T-helper 2 cell (primary cell): ENCODE measurements at regions not wholly inside any gene's neighbourhood (a gene's known extent, or its start where the extent isn't known, plus 50 kb on each side); places are given as distances from the start of the nearest gene placed in this dataset.
"Not testable (repeated sequence)": the region's sequence is repeated elsewhere in the genome, so short reads cannot be mapped to it uniquely, and the experiment has no call there.

ENCODE experiments used
- DNase-seq, 5 experiments: peaks; one replicate each; pipeline versions ENCODE4 v3.0.0 to v3.0.0-alpha.2; 2012 to 2022

DNA sequence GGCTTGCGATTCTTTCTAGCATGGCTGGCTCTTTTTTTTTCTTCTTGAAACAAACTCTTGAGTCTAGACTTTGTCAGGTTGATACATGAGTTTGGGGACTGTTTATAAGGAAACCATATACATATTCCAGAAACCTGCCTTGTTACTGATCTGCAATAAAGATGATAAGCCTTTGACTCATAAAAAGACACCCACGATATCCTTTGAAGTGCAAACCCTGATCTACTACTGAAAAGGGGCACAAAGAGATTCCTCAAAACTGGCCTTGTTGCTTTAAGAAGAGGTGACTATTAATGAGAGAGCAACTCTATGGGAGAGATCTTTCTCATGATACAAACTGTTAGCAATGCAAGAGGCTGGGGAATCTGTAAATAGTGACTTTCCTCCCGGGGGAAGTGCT, 247.1 kb downstream of the ANKRD30B start:
- DNase-seq: not testable (repeated sequence)

DNA sequence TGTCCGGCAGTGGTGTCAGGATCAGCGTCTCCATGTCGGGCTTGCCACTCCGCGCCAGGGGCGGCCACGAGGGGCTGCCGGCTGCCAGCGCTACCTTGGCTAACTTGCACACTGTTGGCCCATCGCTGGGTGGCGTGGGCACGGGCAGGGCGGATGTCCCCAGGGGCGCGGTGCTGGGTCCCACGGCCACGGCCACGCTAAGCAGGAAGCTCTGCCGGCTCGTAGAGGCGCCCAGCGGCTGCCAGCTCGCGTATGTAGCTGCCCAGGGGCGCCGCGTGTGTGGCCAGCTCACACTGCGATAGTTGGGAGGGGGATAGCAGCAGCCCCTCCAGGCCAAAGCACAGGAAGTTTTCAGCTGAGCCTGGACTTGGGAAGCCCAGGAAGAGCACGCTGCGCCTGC, 249.4 kb downstream of the ANKRD30B start:
- no peak for DNase-seq

DNA sequence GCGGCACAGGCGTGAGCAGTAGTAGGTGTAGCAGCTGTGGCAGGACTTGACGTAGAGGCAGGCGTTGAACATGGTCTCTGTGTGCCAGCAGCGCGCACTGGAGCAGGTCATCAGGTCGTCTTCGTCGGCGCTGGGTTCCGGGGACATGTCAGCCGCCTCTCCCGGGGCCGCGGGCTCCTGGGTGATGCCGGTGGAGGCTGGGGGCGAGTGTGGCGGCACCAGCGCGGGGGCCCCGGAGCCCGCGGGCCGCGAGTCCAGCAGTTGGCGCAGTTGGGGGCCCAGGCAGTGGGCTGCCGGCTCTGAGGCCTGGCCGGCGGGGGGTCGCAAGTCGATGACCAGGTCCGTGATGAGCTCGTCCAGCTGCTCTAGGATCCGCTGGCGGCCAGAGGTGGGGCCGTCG, 249.9 kb downstream of the ANKRD30B start:
- not testable (repeated sequence) for DNase-seq

DNA sequence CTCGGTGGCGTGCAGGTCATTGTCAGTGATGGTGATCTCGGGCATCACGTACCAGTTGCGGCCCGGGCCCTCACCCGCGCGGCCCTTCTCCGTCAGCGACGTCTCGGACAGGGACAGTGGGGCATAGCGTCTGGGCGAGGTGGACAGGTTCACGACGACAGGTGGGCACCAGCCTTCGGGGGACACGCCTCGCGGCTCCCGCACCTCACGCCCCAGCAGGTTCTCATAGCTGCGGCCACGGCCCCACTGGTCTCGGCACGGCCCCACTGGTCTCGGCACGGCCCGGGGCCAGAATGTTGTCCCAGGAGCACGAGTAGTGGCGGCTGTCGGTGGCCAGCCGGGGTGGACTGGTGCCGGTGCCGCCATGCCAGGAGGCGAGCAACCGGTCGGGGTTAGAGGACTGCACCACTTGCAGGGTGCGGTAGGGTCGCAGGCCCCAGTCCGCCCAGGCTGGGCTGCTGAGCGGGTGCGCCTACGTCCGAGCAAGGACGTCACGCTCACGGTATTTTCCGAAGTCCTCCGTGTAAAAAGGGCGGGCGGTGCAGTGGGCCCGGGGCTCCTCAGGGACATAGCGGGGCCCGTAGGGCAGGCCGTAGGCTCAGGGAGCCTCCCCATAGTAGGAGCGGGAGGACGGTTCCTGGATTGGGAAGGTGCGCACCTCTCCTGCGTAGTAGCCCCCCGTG, 250.5 kb downstream of the ANKRD30B start:
- DNase-seq: not testable (repeated sequence)

DNA sequence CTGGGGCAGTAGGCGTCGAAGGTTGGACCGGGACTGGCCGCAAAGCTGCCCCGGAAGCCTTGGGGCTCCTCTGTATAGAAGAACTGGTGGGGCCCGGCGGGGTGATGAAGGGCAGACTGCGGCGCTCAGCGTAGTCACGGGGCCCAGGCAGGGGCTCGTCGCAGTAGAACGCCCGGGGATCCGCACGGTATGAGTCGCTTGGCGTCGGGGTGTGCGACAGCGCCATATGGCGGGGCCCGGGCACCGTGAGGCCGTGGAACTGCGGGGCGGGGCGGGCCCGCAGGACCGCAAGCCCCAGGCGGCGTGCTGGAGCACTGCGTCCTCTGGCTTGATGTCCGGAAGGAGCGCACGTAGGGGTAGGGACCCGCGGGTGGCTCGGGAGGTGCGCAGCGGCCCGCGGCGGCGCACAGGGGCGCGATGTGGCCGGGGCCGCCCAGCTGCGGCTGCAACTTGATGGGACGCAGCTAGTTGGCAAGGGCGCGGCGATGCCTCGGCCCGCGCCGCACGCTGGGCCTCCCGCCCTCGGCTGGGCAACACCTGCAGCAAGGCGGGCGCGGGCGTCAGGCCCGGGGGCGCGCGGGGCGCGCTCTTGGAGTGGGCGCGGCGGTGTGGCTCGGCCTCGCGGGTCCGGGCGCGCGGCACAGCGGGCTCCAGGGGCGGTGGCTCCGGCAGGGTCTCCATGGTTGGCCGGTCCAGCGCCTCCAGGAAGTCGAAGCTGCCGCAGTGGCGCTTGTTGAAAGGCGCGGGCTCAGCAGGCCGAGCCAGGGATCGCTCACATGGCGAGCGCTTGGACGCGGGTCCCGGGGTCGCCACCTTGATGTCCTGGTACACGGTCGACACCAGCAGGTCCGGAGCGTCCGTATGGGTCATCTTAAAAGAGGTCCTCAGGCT, 251.4 kb downstream of the ANKRD30B start:
- no peak for DNase-seq

DNA sequence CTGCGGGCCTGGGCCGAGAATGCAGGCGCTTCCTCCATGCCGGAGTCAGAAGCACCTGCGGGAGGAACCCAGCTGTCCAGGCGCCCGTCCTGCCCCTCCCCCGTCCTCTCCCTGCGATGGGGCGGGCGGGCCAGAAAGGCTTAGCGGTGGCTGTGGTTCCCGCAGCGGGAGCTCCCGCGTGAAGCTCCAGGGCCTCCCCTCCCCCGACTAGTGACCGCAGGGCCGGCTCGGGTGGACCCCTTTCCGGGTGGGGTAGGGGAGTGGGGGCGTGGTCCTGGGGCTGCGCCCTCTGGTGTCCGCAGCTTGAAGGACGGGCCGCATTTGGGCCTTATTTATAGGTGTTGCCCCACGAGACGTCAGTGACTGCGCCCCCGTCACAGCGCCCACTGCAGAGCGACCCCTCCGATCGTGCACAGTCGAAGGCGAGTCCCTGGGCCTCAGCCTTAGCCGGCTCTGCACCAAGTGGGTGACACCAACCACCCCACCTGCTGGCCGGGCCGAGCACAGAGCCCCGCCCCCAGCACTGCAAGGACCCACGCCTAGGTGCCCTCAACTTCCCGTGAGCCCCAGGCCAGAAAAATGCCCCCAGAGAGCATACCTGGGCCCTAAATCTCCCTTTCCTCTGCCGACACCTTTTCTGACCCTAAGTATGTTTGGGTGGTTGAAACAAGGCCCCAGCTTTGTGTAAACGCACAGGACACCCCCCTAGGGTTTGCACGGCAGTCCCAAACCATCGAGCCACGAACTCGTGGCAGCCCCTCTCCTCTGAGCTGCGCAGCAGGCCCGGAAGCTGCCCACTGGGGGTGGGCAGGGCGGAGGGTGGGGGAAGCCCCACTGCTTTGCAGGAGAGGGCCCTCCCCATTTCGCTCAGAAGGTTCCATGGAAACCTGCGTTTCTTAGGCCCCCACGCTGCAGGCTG, 252.4 kb downstream of the ANKRD30B start:
- DNase-seq: not testable (repeated sequence)

DNA sequence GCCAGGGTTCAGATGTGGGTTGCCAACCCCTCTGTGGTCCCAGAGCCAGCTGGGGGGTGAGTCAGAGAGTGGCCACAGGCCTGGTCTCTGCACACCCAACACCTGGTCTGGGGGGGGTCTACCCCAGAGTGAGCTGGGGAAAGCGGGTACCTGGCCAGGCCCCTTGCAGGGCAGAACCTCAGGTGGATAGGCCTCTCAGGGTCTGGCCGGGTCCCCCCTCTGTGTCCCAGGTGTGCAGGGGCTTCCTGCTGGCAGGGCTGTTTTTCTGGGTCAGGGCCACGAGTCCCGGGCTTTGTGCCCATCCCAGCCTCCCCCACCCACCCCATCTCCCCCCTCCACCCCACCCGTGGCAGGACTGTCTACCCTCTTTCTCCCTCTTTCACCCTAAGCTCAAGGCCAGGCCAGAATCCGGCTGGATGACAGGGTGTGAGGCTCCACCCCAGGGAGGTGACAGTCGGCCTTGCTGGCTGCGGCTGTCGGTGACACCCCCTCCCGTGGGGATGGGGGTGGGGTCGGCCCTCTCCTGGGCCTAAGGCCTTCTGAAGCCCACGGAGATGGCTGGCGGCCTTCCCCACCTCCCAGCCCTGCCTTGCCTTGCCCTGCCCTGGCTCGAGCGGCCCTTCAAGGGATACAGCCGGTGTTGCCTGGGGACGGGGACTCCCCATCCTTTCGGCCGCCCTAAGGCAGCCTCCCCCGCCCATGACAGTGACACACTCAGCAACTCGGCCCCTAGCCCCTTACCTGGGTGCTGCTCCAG, 253.2 kb downstream of the ANKRD30B start:
- DNase-seq: not testable (repeated sequence)

DNA sequence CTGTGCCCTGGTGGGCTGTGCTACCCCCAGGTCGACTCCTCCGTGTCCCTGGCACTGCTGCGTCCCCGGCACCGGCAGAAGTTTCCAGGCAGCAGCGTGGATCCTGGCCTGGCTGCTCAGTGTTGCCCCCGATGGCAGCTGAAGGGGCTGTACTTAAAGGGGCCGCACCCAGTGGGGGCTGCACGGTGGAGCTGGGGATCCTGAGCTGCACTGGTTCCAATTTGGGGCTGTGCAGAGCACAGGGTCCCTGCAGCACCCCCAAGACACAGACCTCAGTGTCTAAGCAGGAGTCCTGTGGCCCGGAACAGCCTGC, 253.8 kb downstream of the ANKRD30B start:
- DNase-seq: not testable (repeated sequence)

DNA sequence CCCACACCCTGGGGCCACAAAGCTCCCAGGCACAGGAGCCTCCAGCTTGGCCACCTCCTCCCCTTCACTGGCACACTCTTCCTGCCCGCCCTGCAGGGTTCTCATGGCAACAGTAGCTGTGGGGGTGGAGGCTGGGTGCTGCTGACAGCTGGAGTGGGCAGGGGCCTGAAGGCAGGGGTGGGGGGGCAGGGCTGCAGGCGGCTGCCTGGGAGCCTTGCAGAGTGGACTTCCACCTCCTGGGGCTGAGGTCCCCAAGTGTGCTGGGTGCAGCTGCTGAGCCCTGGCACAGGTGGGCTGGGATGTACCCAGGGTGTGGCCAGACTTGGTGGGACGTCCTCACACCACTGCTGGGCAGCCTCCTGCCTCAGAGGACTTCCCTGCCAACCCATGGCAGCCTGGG, 254.8 kb downstream of the ANKRD30B start:
- DNase-seq: not testable (repeated sequence)

DNA sequence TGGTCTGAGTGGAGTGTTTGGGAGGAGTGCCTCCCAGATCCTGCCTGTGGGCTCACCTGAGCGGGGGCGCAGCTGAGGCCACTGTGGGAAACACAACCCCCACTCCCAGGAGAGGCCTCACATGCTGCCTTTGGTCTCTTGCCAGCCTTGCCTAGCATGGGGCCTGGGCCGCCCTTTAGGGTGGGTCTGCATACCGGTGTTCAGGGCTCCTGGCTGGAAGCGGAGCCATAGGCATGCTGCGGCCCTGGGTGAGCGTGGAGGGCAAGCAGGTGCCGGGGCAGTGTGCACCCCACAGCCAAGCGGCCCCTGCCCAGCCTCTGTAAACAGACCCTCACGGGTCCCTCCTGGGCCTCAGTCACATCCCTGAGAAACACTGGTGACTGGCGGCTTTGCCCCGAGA, 255.3 kb downstream of the ANKRD30B start:
- not testable (repeated sequence) for DNase-seq

DNA sequence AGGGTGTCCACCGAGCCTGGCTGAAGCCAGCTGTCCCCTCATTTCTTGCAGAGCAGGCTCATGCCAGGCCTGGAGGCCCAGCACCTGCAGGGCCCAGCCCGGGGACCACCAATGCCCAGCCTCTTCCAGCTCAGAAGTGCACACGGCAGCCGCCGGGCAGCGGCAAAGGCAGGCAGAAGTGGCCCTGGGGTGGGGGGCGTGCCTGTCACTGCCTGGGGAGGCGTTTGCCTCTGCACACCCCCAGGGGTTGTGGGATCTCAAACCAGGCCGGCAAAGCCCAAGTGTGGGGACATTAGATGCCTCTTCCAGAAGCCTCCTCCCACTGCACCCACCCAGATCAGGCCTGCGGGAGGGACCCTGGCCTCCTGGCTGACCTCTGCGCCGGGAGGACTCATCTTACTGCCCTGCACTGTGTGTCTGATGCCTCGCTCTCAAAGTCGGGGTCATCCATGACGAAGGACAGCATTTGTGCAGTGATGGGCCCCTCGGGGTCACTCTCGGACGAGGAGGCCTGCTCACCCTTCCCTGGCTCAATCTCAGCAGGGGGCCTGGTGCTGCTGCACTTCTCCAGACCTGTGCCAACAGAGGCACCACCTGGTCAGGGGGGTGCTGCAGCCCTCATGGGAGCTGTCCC, 255.8 kb downstream of the ANKRD30B start:
- not testable (repeated sequence) for DNase-seq

DNA sequence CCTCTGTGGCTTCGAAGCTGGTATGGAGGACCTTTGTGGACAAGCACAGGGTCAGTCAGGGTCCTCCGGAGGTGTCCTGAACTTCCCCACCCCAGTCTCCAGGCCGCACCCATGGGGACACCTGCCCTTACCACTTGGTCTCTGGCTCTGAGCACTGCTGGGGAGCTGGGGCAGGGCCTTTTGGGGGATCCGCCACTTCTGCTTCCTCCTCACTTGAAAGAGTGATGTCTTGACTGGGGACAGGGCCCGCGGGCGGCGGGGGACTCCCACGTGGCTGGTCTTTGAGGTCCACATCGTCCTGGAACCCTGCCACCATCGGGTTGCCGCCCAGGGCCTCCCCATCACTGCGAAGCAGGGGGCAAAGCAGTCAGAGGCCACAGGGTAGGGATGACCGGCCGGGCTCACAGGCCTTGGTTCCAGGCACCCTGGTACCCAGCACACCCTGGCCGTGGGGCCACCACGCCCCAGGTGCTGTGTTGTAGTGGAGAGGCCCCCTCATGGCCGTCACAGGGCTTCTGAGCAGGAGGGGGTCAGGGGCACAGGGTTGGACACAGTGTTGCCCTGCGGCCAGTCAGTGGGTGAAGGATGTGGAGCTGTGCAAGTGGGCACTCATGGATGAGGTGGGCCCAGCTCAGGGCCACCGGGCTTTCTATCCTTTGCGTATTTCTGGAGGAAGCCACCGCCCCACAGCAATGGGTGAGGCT, 256.4 kb downstream of the ANKRD30B start:
- DNase-seq: not testable (repeated sequence)

DNA sequence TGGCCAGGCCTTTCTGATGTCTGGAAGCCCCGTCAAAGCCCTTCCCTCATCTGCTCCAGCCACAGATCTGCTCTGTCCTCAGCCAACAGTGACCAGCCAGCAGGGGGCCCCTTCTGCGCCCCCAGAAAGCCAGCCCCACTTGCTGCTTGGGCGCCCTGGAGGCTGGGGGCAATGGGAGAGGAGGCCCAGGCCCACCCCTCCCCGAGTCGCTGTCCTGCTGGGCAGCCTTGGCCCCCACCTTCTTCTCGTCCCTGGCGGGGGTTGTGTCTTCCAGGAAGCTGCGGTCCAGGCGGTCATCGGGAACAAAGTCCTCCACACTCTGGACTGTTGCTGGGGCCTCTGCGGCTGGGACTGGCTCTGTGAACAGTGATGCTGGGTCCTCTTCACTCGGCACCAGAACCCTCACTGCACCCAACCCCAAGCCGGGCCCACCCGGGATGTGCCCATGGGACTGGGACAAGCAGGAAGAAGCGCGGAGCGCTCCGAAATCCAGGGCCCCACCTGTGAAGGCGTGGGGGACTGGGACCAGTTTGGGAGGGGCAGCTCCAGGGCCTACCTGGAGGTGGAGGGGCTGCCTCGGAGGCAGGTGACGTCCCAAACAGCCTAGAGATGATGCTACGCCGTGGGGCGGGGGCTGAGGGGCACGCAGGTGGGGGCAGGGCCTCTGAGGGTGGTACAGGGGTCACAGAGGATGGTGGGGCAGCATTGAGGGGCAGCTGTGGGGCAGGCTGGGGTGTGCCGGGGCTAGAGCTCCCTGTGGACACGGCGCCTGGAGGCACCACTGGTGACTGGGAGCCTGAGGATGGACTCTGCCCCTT, 257.6 kb downstream of the ANKRD30B start:
- DNase-seq: no peak

DNA sequence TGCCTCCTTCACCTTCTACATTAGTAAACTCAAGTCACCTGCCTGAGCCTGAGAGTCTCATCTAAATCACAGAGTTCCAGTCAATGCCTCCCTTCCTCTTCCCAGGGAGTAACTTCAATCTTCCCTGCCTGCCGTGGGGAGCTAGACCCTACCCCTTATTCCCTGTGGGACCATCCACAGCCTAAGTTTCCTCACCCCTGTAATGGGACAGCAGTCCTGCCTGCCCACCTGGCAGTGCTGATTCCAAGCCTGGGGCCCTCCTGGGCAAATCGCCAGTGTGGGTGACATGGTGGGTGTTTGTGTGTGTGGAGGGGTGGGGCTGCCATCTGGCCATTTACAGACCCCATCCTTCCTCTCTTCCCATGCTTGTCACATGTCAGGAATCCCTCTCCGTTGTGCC, 258.6 kb downstream of the ANKRD30B start:
- DNase-seq: not testable (repeated sequence)

DNA sequence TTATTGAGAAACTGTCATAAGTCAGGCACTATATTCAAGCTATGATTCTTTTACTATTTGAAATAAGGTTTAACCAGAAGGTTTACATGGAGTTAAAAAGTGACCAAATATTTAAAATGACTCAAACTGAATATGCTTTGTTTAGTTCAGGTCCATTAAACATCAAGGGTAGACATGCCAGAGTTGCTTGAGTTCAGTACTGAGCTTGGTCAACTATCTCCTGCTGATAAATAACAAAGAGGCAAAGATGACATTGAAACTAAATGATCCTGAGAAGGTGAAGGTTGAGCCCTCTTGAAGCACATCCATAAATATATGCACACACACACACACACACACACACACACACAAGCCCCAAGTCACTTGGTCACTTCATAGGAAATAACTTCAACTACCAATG, 278.1 kb downstream of the ANKRD30B start:
- not testable (repeated sequence) for DNase-seq

DNA sequence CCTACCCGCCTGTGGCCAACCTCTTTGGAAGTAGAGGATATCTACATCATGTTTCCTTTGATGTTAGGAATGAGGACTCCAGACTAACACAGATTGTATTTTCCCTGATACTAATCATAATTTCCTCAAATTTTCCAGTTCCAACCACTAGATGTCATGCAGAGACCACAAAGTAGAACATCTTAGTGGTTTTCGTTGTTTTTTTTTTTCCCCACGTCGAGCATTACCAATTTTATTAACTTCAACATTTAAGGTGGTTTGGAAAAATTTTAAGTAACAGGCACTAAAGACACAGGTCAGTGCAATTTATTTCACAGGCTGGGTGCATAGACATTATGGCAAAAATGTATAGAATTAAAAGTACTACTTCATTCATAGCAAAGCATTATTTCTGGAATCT, 280.1 kb downstream of the ANKRD30B start:
- DNase-seq: not testable (repeated sequence)

DNA sequence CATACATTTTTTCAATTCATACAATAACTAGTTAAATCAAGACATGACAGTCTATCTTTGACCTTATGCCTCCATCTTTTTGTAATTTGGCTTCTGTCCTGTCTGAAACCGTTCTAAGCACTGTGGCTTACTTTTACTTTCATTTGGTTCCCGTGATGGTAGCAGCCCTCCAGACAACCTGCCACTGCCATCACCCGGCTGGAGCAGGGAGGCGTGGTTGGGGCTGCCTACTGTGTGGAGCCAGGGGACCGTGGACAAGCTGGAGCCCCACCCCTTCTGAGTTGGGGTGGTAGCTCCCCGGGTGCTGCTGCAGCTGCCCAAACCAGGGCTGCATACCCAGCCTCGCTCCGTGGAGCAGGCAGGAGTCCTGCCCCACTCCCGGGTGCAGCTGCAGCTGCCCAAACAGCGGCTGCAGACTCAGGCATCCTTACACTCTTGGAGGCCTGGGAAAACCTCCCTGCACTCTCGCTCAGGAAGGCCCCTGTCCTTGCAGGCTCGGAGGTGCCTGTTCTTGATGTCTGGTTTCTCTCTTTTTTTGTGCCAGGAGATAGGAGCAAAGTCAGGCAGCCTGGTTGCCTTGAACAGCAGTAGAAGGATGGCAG, 312.4 kb downstream of the ANKRD30B start:
- DNase-seq: not testable (repeated sequence)

DNA sequence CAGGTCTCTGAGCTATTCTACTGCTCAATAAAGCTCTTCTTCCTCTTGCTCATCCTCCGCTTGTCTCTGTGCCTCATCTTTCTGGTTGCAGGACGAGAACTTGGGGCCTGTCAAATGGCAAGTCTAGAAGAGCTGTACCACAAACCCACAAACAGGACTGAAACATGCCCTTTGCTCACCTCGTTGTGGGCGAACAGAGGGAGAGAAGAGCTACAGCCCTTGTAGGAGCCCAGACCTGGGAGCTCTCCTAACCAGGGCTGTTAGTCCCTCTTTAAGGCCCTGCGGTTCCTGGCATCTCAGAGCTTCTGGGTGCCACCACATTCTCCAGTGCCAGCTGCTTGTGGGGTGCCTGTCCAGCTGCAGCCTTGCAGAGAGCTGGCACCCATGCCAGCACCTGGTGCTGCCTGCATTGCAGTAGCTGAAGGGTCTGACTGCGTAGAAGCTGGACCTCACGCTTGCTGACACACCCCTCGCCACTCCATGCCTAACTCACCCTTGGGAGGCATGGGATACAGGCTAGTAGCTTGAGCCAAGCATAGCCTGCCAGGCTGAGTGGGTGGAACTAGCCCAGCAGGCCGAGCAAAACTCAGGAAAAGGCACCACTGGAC, 313.4 kb downstream of the ANKRD30B start:
- DNase-seq: not testable (repeated sequence)

DNA sequence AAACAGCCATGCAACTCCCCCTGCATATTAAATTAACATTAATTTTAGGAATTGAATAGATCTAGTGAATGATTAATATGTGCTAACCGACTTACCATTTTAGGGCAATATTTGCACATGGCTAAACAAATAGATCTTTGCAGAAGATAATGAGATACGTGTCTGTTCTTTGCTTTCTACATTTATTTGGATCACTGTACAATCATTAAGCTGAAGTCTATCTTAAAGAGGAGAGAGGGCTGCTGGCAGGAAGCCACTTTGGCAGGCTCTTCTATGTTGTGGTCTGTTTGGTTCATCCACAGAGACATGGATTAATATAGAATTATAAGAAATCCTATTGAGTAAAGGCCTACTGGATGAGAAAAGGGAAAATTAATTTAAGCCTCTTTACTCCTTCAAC, 318.5 kb downstream of the ANKRD30B start:
- not testable (repeated sequence) for DNase-seq
